GM23248 (cell line): ENCODE measurements at regions not wholly inside any gene's neighbourhood (a gene's known extent, or its start where the extent isn't known, plus 50 kb on each side); places are given as distances from the start of the nearest gene placed in this dataset.

Experiments used
- EZH2 ChIP-seq: fragments of 200-600 bp; sonication (generic); IDR thresholded peaks from 2 replicates; pipeline ENCODE4 v1.6.1; 2018; ENCODE audit warnings: antibody characterized with exemption, mild to moderate bottlenecking; ENCODE audit not compliant: insufficient read depth, poor library complexity, severe bottlenecking
- EZH2phosphoT487 ChIP-seq: fragments of 200-600 bp; sonication (generic); IDR thresholded peaks from 2 replicates; pipeline ENCODE4 v1.6.1; 2018; ENCODE audit warnings: antibody characterized with exemption, moderate library complexity, mild to moderate bottlenecking, low read depth; ENCODE audit not compliant: insufficient read depth

- TF ChIP-seq EZH2 (no peak), EZH2phosphoT487 (no peak)
These were observed 66.2 kb upstream of the LMO1 start for GRCh38 chr11:8329847-8330361.
